GM18867 (cell line): ENCODE measurements at regions not wholly inside any gene's neighbourhood (a gene's known extent, or its start where the extent isn't known, plus 50 kb on each side); places are given as distances from the start of the nearest gene placed in this dataset.
A peak's percentile ranks its signal among the peaks of the same experiment; 100 is the strongest.

Experiments used
- ATAC-seq: cut with Tn5 transposase; IDR thresholded peaks from one replicate; pipeline ENCODE4 v1.9.1; 2021; ENCODE audit warnings: mild to moderate bottlenecking, moderate library complexity; ENCODE audit not compliant: unreplicated experiment

DNA sequence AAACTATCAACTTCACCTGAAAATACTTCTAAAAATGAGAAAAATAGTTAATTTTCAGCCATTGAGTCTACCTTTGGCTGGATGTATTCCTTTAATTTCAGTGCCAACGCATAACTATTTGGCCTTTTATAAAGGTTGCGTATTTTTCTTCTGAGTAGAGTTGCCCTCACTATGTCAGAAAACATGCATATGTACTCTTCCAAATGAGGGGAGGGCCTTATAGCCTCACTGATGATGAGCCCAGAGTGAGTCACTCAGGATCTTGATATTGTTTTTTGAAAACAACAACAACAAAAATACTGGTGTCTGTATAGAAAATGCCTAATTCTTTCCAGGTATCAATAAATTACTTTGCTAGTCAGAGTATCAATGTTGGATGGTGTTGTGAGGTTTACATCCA lies 349.3 kb downstream of the FBXO8 start:
- no peak for ATAC-seq

DNA sequence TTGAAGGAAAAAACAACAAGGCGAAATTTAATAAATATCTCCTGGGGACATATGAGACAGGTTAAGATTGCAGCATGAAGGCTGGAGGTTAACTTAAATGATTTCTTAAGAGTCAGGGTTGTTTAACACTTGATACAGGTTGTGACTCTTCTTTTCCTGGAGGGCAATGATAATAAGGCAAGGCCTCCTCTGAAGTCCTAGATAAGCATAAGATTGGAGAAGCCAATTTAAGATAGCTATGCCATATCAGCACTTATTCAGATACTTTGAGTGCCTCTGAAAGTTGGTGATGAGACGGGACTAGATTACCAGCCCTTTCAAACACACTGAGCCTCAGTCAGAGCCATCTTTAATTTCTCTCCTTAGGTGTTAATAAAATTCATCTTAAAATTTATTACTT lies 350.8 kb downstream of the FBXO8 start:
- no peak for ATAC-seq

DNA sequence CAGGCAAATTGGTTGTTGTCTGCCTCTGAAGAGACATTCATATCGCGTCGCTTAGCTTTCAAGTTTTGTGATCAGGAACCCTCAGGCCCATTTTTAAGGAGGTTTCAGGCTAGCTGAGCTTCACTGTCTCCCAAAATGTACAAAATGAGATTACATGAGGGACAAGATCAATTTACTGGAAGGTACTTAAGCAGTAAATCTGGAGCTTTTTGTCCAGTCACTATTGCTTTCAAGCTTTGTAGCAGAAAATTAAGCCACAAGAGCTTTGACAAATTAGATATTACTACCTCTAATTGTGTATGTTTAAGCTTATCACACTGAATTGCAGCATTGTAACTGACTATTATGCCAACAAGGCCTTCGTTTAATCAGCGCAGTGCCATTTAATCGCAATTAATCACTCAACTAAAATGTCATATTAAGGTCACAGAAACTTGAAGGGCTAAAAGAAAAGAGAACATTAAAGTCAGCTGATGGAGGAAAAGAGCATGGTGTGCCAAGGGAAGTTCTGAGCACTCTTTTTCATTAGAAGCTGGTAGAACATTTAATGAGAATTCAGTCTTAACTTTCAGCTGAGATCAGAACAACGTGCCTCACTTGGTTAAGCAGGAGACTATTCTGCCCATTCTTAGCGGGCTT lies 353.0 kb downstream of the FBXO8 start:
- ATAC-seq, result no peak

DNA sequence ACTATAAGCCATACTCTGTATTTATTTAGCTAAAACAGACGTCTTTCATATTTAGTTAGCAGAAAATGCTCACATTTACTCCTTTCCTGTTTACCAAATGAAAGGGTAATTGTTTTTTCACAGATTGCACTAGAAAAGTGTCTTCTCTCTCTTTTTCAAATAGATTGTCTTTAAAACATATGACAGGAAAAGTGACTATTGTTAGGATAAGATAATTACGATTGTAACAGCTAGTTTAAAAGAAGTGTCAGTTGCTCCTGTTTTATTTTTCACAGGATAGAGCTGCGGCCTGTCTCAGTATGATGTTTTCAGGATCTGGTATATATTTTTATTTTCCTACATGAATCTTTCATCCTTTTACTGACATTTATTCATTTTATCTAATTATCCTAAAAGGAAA lies 353.5 kb downstream of the FBXO8 start:
- ATAC-seq, result no peak

DNA sequence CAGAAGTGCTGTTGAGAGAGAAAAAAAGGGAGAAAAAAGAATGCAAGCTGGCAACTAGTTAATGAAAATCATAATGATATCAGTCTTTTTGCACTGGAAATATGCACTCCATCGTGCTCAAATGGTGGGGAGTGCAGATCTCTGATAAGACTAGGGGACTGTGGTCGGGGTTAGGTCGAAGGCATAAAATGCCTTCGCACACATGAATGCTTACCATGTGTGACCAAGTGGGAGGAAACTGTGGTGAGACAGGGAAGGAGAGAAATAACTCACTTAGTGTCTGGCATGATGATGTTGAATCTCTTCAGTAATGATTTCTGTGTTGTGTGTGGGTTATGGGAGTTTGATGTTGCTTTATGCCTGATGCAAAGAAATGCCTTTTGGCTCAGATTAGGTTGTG lies 358.9 kb downstream of the FBXO8 start:
- ATAC-seq, result peak; percentile 80

DNA sequence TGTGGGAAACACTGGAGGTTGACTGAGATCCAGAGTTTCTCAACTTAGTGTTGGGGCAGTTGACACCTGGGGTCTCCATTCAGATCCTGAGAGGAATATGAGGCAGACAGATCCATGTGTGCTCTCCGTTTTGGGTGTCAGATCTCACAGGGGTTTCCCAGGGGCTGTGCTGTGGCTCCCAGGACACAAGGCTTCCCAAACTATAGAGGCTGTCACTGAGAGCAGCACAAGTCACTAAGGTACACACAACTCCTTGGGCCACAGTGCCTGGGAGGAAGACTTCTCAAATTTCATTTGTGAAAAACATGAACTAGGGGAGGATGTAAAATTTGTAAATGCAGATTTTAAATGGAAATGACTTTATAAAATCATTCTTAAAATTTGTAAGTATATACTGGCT lies 363.6 kb downstream of the FBXO8 start:
- no peak for ATAC-seq

DNA sequence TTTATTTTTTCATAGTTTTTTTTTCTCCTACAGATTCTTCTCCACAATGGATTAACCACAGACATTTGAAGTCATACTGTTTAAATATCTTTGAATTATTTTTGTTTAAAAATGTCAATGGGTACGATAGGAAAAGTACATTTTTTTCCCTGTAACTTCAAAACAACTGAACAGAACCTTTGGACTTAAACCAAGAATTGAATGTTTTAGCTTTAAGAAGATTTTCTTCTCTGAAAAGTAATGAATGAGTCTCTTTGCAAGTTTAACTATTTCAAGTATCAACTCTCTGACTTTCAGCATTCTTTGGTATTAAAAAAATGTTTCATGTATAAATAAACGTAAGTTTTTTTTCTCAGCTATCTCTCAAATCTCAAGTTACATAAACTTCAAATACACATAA lies 364.3 kb downstream of the FBXO8 start:
- ATAC-seq, result no peak

DNA sequence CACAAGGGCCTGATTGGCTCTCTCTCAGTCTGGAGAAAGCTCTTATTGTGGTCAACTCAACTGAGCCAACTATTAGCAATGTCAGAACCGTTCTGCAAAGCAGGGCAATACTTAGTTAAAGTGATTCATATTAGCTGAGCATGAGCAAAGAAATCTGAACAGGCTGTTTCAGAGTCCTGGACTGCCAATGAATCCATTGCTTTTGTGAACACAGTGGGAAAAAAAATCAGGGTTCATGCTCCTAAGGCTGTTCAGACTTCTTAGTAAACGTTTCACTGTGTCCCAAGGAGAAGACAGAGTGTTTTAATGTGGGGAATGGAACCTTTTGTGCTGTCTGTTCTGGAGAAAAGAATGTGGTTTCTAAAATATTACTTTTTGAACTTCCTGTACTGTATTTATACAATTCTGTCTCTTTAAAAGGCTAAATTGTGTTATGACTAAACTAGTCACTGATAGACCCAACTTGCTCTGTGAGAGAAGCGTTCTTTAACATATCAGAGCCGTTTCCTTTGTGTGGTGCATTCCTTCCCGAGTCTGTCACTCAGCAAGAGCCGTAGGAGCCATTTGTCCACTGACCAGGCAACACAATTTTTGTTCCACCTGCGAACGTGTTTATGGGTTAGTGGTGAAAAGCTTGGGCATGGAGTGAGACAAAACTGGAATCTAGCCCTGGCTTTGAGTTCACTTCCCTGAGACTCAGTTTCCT lies 366.1 kb downstream of the FBXO8 start:
- ATAC-seq, result no peak

DNA sequence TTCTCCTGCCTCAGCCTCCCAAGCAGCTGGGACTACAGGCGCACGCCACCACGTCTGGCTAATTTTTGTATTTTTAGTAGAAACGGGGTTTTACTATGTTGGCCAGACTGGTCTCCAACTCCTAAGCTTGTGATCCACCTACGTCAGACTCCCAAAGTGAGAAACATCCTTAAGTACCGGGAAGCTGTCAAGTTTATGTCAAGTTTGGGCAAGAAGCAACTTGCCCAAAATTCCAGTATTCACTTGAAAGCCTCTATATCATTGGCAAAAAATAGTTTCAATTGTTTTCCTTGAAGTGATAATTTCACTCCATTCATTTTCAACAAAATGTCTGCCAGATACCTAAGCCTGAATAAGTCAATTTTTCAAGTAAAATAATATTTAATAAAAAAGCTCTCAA lies 370.0 kb downstream of the FBXO8 start:
- ATAC-seq, result no peak

DNA sequence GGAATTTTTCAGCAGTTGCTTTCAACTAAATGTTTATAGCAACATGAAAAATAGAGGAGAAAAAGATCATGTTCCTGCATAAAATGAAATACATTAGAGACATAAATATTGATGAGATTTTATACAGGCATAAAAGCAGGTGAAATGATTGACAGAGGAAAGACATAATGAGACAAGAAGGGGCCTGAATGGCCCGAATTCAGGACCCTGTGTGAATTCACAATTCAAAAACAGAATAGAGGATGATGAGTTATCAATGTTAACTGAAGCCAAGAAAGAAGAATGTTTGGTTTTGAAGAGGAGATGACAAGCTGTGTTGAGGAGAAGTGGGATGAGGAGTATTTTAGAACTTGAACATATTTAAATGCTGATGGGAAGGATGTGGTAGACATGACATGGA lies 371.1 kb downstream of the FBXO8 start:
- no peak for ATAC-seq

DNA sequence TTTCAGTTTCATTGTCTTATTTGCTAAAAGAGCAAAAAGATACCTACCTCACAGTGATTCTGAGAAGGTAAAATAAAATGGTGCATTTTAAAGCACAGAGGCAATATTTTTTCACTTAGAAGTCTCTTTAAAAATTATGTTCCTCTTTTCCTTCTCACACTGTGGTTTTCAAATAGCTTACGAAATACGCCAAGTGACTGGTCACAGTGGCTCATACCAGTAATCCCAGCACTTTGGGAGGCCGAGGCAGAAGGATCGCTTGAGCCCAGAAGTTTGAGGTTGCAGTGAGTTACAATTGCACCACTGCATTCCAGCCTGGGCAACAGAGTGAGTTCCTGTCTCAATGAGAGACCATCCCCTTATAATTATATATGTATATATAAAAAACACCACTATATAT lies 372.6 kb downstream of the FBXO8 start:
- no peak for ATAC-seq

DNA sequence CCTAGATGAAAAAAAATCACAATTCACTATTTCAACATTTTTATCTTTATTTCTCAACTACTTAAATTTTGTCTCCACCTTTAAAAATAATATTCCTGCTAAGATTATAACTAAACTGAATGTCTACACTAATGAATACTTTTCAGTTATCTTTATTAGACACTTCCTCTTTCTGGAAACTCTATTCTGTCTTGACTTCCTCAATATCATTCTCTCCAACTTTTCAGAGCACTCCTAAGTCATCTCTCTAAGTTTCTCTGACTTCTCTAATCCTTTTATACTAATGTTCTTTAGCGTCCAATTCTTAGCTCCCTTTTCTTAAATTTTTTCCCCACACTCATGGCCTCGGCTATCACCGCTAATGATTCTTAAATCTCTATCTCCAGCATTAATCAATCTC lies 374.2 kb downstream of the FBXO8 start:
- no peak for ATAC-seq

DNA sequence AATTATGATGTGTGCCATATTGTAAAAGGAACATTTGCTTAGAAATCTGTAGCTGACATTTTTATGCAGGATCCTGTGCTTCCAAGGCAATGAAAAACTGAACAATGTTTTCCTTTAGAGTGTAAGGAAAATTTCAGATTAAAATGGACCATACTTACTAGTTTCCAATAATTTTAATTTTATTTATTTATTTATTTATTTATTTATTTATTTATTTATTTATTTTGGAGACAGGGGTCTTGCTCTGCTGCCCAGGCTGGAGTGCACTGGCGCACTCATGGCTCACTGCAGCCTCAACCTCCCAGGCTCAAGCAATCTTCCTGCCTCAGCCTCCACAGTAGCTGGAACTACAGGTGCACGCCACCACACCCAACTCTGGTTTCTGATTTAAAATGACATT lies 369.8 kb upstream of the HAND2 start:
- no peak for ATAC-seq

DNA sequence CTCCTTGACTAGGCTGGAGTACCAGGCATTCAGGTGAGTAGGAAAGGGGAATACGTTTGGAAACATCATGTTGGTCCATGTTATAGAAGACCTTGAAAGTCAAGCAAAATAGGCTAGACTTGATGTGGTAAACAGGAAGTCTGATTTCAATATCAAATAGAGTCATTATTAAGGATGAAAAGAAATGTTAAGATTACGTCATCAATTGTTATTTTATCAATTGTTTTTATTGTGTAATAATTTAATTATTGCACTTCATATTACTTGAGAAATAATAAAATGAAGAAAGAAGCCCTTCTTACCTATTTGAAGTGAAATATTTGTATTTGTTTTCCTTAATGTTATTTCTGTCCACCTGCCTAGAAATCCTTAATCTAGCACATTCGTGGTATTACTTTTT lies 361.0 kb upstream of the HAND2 start:
- ATAC-seq, result no peak

DNA sequence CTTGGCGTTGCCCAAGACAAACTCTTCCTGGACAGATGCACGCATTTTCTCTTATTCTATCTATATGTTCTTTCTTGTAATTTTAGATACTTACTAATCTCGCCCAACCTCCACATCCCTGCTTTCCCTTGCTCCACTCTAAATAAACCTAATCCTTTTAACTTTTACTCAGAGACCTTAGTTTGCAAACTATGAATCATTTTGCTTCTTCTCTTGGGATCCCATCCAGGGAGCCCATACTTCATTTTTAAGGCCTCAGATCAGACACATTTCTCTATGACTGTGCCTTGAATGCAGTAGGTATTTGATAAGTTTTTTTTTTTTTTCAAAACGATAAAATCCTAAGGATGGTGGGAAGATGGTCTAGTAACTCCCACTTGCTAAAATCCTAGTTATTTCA lies 353.8 kb upstream of the HAND2 start:
- ATAC-seq, result no peak

DNA sequence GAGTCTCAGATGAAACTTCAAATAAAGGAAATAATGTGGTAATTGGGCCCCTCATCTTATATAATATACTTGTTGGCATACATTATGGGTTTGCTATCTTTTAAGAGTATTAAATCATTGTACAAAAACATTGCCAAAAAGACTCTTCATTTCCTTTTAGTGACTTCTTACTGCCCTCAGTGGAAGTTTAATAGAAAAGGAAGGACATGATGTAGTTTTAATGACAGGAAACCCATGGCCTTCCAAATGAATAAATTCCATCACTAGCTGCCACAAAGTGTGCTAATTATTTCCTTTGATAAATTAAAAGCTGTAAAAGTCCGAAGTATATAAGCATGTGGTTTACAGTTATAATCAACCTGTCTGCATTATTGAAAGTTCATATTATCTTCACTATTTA lies 350.9 kb upstream of the HAND2 start:
- ATAC-seq, result no peak

DNA sequence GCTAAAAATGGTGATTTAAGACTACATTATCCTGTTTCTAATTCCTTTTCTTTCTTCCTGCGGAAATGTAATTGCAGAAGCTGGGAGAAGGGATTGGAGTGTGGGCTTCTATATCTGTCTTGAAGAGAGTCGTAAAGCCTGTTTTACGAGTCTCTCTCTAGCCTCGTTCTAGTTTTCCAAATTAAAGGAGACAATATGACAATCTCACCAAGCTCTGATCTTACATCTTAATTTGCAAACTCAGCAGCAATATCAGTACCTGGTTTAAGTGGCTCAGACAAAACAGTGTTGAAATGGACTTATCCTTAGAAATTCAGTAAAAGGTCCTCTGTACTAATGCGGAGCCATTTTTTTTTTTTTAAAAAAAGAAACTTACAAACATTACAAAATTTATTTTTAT lies 349.5 kb upstream of the HAND2 start:
- ATAC-seq, result no peak

DNA sequence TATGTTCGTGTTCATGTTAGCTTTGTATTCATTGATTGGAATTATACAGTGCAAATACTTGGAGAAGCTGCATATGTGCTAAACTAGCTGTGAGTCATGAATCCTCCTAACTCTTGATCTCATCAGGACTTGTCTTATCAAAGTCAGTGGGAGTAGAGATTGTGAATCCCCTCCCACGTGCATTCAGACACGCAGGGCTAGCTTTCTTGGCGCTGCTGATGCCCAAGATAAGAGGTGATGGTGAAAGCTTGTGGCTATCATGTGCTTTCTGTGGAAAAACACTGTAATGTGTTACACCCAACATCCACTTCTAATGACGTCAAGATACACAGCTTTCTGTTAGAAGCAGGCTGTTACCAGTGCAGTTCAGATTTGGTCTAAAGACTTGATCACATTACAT lies 348.7 kb upstream of the HAND2 start:
- no peak for ATAC-seq

DNA sequence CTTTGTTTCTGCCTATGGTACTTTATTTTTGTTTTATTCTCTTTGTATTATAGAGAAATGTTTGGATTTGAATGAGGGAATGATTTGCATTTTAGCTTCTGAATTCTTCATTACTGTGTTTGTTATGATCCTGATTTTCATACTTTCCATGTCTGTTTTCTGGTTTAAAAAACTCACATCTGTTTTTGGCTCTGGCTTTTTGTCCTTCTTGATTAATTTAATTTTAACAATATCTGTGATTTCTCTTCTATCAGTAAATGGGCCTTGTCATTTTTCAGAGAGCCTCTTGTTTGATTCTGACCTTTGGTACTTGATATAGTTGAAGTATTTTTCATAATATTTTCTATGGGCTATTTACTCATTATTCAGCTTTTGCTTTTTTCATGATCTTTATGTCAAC lies 341.6 kb upstream of the HAND2 start:
- no peak for ATAC-seq

DNA sequence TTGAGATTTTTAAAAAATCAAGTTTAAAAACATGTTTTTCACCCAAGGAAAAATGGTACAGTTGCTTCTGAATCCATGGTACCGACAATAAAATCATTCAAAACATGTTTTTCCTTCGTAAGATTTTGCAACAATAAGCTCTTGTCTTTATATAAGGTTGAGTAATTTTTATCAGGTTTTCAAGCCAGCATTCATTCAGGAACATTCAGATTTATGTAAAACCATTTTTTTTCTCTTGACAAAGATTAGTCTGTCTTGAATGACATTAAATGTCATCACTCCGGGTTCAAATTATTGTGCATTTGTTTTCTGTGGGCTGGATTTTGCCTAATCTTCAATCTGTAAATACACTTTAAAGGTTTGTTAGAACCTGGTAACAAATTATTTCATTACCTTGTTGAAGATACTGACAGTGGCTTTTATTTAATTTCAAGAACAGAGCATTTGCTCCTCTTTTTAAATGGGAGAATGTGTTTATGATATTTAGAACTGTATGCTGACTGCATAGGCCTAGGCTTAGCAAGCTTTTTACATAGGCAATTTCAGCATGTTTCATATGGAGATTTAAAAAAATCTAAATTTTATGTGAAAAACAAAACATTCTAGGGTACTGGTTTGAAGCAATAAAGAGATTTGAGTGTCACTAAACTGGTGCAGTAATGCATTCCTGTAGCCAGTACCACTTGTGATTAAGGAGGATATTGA lies 336.4 kb upstream of the HAND2 start:
- no peak for ATAC-seq

DNA sequence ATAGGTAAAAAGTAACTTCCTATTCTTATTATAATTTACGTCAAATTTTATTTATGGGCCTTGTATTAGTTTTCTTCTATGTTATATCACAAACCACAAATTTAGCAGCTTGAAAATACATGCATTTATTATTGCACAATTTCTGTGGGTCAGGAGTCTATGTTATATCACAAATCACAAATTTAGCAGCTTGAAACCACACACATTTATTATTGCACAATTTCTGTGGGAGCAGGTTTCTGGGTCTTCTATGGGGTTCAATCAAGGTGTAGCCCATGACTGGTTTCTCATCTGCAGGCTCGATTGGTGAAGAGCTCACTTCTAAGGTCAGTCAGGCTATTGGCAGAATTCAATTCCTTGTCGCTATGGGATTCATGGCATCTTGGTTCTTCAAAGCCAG lies 332.7 kb upstream of the HAND2 start:
- no peak for ATAC-seq

DNA sequence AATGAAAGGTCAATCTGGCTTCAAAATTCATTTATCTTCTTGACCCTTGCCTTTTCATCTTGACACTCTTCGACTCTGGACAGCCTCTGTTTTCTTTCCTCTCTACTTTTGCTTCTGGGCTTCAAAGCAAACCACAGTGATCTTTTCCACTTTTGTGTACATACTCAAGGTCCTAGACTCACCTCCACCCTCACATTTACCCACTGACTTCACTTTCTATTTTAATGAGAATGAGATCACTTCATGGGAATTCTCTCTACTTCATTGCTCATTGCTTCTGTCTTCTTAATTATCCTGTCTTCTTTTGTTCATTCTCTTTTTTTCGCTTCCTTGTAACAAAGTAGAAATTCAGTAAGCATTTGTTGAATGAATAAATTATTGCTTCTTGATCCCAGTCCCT lies 330.1 kb upstream of the HAND2 start:
- ATAC-seq, result no peak
